ENCODE measurements at regions not wholly inside any gene's neighbourhood (a gene's known extent, or its start where the extent isn't known, plus 50 kb on each side); places are given as distances from the start of the nearest gene placed in this dataset.
A peak's percentile ranks its signal among the peaks of the same experiment; 100 is the strongest.
"Not testable (repeated sequence)": the region's sequence is repeated elsewhere in the genome, so short reads cannot be mapped to it uniquely, and the experiment has no call there.

DNA sequence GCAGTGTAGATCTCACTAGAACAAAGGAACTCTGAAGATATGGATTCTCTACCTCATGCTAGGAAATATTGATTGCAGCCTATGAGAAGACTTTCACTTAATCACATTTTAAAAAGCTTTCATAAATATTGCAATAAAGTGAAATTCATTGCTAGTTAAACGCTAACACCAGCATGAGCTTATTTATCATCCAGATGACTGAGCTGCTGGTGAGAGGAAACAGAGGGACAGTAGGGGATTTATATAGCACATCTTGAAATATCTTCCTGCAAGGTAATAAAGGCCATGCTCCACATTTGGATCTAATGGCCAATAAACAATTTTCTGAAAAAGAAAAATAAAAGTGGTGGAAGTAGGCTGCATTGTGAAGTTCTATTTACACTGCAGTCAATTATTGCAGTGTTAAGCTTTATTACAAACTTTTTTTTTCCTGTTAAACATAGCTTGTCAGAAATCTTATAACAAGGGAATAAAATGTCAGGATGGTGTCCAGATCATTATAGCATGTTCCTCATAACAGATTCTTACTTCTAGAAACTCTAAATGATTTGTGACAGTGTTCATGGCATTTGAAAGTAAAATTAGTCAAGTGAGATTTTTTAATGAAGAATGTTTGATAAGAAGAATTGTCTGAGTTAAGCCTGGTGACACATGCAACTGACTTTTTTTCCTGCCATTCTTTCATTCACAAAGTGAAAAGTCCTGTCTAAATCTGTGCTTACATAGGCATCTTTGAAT lies 342.6 kb downstream of the DMAC1 start:
- DNase-seq = no peak

DNA sequence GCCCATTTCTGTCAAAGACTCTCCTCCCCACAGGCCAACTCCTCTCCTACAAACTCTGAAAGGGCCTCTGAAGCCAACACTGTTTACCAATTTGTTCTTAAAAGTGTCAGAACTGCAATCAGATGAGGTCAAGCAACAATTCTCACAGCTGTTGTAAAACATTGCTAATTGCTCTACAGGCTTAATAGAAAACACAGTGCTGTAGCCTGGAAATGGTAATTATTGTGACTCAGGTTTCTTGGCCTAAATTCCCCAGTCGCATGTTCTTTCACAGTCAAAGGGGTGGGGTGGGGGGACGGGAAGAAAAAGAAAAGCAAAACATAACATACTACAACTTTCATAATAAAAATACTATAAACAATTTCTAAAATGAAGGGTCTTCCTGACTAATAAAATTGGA lies 343.2 kb downstream of the DMAC1 start:
- no peak for DNase-seq

DNA sequence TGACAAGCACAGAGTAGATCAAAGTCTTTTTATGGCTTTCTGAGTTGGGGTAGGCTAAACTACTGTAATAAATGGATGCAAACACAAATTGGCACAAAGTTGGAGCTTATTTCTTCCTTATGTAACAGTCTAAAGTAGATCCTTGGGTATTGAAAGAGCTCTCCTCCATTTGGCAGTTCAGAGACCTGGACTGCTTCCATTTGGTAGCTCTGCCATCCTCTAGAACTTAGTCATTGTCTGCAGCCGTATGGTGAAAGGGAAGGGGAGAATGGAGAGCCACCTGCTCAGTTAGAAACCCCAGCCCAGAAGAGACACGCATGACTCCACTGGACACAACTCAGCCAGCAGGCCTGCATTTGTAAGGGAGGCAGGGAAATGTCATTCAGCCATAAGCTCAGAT lies 345.0 kb downstream of the DMAC1 start:
- DNase-seq = peak in 1 of 2 experiments; percentile 43

DNA sequence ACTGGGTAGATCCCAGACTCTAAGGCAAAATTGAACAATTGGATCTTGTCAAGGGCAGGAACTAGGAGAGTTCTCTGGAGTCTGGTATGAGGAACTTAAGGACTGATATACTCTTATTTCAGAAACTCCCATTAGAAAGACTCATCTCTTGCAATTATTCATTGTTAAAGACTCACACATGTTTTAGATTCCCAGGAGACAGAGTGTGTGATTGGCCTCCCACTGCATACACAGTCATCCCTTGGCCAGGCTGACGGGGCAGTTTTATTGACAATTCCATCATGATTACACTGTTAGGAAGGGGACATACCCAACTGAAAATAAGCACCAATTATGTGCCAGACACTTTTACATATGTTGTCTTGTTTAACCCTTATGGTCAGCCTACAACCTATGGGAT lies 347.2 kb downstream of the DMAC1 start:
- DNase-seq = no peak

DNA sequence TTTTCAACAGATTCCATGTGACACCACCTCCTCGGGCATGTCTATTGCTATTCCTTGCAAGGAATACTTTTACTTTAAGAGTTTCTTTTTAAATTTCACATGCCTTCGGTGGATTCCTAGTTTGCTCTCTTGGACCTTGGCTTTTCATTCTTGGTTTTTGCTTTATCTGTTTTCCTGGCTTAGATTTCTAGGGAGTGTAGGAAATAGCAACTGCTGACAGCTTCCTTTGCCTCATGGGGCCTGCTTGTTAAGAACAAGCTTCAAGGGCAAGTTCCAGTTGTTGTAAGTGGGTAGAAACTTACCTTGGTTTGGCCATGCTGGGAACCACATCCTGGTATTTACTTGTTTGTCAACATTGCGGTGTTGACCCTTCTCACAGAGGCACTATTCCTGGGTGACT lies 348.5 kb downstream of the DMAC1 start:
- DNase-seq = no peak

DNA sequence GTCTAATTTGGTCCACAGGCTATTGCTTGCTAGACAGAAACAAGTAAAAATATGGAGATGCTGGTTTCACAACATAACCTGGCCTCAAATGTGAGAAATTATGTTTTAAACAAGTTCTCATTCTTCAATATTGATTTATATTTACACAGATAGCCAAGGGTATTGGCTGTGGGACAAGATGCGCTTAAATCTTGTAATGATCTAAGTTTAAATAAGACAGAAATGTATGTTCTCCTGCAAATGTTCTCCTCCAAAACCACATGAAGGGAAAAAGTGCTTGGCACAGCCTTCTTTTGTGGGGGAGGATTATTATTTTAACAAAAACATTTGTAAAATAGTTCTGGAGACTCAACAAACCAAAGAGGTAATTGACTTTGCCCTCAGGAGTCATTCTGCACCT lies 356.0 kb downstream of the DMAC1 start:
- DNase-seq = no peak

DNA sequence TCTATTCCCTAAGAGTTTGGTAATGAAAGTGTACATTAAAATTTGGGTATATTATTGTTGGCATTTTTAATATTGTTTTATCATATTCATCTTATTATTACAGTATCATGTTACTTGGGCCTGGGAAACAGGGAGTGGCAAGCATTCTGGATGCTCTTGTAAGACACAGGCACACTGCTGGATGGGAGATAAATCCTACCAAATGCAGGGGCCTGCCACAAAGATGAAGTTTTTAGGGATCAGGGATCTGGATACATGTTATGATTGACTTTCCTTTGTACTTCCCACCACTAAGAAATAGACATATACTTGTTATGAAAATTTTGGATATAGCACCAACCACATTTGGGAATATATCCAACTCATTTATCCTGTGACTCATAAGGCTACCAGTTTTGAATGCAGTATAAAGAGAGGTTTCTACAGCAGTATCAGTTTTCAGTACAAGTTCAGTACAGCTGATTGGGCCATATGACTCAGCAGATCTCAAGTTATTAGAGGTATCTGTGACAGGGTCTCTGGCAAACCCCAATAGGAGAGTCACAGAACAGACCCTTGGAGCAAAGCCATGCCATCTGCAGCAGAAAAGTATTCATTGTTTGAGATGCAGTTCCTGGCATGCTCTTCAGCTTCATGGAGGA lies 360.1 kb downstream of the DMAC1 start:
- no peak for DNase-seq

DNA sequence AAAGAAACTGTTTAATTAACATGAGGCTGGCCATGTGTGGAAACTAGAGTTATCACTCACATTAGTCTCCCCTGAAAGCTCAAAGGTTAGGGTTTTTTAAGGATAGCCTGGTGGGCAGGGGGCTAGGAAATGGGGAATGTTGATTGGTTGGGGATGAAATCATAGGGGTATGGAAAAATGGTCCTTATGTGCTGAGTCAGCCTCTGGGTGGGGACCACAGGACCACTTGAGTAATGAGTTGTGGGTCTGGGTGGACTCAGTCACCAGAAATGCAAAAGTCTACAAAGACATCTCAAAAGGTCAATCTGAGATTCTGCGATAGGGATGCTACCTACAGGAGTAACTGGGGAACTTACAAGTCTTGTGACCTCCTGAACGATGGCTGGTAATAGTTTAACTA lies 362.8 kb downstream of the DMAC1 start:
- DNase-seq = no peak

DNA sequence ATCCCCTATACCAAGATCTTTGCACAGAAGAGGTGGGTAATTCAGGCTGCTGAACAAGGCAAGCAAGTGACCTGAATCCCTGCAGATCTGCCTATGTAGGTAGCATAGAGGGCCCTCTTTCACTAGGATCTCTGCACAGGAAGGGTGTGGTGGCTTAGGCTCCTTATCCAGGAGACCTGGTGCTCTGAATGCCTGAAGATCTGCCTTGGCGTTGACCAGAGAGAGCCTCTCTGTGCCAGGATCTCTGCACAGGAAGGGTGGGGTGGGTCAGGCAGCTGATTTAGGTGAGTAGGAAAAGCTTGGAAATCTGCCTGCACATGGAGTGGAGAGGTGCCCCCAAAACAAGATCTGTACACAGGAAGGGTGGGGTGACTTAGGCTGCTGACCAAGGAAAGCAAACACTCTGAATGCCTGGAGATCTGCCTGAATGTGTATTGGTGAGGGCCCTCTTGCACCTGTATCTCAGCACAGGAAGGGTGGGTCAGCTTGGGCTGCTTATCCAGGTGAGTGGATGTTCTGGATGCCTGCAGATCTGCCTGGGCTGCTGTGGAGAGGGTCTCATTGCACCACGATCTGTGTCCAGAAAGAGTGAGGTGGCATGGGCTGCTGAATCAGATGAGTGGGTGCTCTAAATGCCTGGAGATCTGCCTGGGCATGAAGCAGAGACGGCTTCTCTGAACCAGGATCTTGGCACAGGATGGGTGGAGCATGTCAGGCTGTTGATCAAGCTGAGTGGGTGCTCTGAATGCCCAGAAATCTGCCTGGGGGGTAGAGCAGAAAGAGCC lies 365.9 kb downstream of the DMAC1 start:
- no peak for DNase-seq

DNA sequence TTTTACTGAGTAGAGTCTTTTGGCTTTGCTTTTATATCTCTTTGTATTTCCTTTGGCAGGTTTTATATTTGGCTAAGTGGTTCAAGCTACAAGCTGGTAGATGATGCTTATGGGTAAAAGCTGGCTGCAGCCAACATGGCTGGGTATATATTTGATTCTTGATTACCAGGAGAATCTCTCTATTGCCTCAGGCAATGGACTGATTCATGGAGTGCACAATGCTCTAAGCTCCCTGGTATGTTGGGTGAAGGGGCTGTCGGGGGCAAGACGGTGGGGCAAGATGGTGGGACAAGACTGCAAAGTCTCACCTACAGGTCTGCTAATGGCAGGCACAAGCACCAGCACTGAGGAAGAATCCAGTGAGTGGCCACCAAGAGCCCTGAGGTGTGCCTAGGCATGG lies 366.6 kb downstream of the DMAC1 start:
- DNase-seq = no peak

DNA sequence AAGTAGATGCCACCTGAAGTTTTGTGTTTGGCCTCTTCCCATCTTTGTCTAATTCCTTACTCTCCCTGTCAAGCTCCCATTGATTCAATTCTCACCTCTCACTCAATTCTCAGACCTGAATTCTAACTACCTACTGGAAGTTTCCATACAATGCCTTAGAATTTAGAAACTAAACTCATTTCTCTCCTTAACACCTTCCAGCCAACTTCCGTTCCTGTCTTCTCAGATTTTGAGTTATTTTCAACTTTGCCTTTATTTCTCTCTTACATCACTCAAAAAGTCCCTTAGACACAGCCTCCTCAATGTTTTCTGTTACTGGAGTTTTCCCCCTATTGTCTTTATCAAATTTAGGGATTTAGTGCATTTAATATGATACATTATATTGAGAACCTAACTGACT lies 382.2 kb downstream of the DMAC1 start:
- not testable (repeated sequence) for DNase-seq

DNA sequence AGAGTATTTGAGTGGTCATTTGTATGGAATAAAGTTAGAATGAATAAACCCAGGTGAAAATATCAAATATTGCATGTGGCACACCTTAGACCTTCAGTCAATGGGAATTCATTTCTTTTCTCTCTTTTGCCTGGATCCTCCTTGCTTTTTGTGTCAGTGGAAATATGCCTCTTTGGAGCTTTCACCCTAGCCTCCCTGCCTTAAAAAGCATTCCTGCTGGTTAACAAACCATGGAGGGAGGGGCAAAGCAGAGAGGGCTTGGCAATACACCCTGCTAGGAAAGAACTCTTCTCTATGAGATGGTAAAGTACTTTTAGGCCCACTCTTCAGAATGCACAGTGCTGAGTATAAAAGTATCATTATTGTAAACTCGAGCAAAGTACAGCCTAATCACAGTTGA lies 383.7 kb downstream of the DMAC1 start:
- no peak for DNase-seq

DNA sequence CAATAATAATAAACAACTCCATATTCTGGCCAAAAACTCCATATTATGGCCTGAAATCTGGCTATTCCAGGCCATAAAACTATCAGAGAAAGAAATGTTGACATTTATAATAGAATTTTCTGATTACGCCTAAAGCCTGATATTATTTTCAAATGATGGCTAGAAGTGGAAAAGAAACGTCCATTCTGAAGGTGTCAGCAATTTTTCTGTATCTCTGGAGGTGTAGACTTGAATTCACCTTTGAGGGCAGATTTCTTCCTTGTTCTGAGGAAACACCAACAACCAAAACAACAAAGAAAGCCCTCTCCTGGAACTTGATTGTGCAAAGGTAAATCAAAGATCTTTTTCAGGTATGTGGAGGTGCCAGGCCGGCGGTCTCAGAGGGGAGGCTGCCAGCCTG lies 390.7 kb downstream of the DMAC1 start:
- no peak for DNase-seq

DNA sequence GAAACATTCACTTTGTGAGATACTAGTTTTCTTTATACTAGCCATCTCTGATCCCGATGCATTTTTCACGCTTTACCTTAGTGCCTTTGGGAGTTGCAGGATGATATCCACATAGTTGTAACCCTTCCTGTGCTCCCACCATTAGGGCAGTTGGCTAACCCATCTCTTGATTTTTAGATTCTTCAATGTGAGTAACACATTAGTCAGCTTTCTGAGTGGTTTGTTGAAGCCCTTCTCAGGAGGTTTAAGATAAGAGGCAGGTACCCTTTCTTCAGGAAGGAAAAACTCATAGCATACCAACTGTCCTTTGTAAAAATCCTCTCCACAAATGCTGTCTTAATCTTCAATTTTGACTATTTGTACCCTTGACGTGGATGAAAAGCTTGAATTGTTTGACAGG lies 392.3 kb downstream of the DMAC1 start:
- no peak for DNase-seq

DNA sequence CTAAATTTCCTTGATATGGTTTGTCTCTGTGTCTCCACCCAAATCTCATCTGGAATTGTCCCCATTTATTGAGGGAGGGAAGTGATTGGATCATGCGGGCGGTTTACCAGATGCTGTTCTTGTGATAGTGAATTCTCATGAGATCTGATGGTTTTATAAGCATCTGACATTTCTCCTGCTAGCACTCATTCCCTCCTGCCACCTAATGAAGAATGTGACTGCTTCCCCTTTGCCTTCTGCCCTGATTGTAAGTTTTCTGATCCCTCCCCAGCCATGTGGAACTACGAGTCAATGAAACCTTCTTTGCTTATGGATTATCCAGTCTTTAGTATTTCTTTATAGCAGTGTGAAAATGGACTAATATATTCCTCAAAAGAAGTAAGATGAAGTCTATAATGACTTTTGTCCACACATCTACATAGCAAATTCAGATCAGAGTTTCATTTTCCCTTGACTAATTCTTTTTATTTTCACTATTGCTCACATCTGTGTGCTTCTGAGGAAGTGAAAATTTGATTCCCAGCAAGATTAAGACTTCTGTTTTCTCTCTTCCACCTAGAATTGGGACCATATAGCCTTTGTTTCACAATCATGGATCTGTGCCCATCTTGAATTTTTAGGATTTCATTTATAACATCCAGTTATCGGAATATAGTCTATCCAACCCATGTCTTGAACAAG lies 393.5 kb downstream of the DMAC1 start:
- no peak for DNase-seq

DNA sequence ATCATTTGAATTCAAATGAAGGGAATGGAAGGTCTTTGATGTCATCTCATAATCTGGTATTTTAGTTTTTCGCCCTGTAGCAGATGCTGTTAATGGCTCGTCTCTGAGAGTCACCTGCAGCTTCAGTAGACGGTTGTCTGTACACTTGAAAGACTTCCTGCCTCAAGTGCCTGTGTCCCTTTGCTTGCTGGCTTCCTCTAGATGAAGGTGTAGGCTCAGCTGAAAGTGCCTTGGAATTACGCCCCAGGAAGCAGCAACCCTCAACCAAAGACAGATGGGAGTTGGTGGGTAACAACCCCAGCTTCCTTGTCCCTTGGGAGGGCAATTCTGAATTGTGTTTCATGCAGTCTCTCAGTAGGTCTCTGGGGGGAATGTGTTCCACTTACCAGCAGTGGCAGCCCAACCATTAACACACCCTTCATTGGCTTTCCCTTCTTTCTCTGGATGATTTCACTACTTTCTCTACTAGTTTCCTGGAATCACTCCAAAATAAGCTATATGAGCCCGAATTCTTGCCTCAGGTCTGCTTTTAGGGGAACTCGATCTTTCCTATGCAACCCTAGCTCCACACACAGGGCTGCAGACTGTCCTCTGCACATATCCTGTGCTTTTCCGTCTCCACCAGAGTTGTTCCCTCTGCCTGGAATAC lies 395.6 kb downstream of the DMAC1 start:
- DNase-seq = no peak

DNA sequence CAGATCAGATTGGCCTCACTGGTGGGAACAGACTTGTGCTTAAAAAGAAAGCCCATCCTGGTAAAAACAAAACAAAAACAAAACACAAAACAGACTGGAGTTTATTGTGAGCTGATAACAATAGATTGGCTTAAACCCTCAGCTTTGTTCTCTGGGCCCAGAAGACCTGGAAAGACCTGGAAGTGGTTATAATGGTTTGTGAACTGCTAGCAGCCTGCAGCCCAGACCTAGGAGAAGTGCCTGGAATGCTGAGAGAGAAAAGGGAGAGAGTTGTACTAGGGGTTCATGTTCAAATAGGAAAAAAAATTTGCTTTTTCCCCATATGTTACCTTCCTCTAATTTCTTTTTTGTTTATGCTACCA lies 396.6 kb downstream of the DMAC1 start:
- DNase-seq = no peak

DNA sequence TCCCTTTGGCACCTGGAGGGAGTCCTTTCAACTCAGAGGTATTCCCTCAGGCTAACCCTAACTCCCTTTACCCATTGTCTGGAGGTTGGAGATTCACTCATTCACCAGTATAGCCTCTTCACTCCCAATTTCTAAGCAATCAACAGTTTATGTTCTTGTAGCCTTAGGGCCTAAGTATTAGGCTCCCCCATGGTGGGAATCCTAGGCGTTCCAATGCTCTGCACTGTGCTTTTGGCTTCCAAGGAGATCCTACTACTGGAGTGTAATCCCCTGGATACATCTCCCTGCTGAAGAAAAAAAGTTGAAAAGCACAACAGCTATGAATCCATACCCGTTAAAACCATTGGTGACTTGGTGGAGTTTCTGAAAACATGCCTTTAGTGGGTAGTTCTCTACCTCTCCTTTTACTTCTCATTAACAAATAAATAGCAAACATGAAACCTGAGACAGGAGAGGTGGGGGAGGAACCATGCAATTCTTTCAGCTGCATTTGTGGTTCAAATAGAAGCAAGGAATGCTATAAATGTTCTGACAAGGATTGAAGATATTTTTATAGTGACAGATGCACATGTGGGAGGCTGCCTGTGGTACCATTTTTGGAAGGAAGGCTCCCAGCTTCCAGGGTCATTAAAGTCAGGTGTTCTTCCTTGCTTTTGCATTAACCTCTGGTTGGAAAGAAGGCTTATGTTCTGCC lies 397.1 kb downstream of the DMAC1 start:
- DNase-seq = no peak

DNA sequence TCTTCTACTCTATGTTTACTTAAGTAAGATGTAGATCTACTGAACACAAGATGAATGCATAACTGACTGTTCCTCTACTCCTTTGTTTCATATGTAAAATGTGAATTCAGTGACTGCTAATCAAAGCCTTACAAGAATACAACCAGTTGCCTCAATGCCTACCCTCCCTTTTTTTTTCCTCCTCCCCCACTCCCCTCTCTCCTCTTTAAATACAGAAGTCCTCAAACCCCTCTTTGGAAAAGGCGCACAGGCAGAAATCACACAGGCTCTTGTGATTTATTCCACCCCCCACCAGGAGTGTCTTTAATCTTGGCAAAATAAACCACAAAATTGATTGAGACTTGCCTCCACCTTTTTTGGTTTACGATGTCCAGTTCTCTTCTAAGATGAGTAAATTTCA lies 398.5 kb downstream of the DMAC1 start:
- no peak for DNase-seq

DNA sequence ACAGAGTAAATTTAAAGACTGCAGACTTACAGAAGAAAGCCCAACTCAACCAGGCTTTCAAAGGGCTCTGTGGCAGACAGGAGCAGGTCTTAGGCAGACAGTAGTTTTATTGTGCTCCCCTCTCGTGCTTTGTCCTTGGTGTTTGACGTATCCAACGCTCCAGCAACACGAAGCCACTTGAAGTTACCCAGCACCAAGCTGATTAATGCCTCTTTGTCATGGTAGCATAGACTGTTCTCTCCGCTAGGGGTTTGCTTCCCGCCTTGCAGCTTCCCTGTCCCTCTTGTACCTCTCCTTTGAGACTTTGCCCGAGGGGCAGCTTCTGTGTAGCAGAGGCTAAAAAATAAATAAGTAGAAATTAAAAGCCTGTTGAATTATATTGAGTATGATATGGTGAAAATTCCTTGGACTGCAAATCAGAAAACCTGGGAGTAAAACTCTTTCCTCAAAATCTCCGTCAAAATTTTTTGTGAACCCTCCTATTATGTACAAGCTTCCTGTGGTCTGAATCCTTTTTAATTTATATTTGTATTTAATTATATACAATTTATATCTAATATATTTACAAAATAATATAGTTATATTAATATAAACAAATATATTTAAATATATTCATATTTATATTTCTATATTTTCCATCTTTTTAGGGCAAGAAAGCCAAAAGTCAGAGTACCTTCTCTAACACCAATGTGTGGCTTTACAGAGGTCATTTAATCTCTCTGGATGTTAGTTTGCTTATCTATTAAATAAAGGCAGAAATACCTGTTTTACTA lies 405.4 kb downstream of the DMAC1 start:
- DNase-seq = no peak

DNA sequence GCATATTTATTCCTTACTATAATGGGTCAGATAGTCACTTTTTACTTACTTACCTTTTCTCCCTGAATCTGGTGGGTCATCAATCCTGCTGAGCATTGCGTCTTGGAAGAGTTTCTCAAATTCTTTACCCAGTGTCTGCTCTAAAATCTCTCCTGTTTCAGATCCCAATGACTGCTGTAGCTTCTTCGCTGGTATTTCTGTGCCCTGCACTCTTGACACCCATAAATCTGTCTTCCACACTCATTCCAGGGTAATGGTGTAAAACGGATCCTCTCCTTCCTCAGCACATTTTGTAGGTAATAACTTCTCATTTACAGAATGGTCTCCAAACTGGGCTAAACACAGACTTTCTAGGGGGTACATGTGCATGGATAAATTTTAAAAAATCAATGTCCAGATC lies 407.4 kb downstream of the DMAC1 start:
- DNase-seq = no peak

DNA sequence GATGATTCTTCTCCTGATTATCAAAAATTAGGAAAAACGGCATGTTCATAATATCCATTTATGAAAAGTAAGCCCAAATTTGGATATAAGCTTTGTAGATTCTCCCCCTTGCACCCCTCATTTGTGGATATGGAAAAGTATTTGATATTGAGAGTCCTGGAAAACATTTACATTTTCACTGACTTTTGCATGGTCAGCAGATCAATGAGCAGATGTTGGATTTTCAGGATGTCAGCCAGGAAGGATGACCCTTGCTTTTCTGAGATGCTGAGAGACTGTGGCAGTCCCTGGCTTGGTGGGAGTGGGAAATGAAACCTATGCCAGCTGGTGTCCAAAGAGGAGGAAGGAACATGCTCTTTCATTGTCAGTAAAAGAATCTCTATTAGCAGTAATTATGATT lies 410.8 kb downstream of the DMAC1 start:
- no peak for DNase-seq

Data from cerebellar nuclear complex (tissue), 1 donor.